Smooth muscle cell (in vitro differentiated cells): ENCODE measurements at regions not wholly inside any gene's neighbourhood (a gene's known extent, or its start where the extent isn't known, plus 50 kb on each side); places are given as distances from the start of the nearest gene placed in this dataset.

ENCODE experiments used
- DNase-seq: peaks from one replicate; lab custom pipeline; 2025; ENCODE audit not compliant: unreplicated experiment; lab: John Stamatoyannopoulos, UW
- H2AFZ ChIP-seq: fragments of 200-600 bp; sonication (generic); 2 replicates; pipeline ENCODE4 v1.6.0; 2016; ENCODE audit warnings: antibody characterized with exemption, low read depth, mild to moderate bottlenecking
- H3F3A ChIP-seq: fragments of 200-600 bp; sonication (generic); 2 replicates; pipeline ENCODE4 v1.6.0; 2017; ENCODE audit warnings: antibody characterized with exemption, low read depth
- H3K27ac ChIP-seq: fragments of 200-600 bp; sonication (generic); 2 replicates; pipeline ENCODE4 v1.5.1; 2016; ENCODE audit warnings: low read depth, mild to moderate bottlenecking
- H3K27me3 ChIP-seq: fragments of 200-600 bp; sonication (generic); 2 replicates; pipeline ENCODE4 v1.6.1; 2016; ENCODE audit warnings: low read depth, mild to moderate bottlenecking
- H3K36me3 ChIP-seq: fragments of 200-600 bp; sonication (generic); 2 replicates; pipeline ENCODE4 v1.5.1; 2016; ENCODE audit warnings: low read depth
- H3K4me1 ChIP-seq: fragments of 200-600 bp; sonication (generic); 2 replicates; pipeline ENCODE4 v1.5.1; 2016; ENCODE audit warnings: low read depth
- H3K4me2 ChIP-seq: fragments of 200-600 bp; sonication (generic); 2 replicates; pipeline ENCODE4 v1.6.0; 2016; ENCODE audit warnings: mild to moderate bottlenecking
- H3K4me3 ChIP-seq: fragments of 200-600 bp; sonication (generic); 2 replicates; pipeline ENCODE4 v1.5.1; 2016; ENCODE audit warnings: mild to moderate bottlenecking
- H3K79me2 ChIP-seq: fragments of 200-600 bp; sonication (generic); 2 replicates; pipeline ENCODE4 v1.6.0; 2016; ENCODE audit warnings: low read depth, mild to moderate bottlenecking
- H3K9ac ChIP-seq: fragments of 200-600 bp; sonication (generic); 2 replicates; pipeline ENCODE4 v1.6.0; 2016; ENCODE audit warnings: low read depth
- H3K9me3 ChIP-seq: fragments of 200-600 bp; sonication (generic); replicated peaks from 2 replicates; pipeline ENCODE4 v1.5.1; 2016; ENCODE audit warnings: low read depth
- H4K20me1 ChIP-seq: fragments of 200-600 bp; sonication (generic); 2 replicates; pipeline ENCODE4 v1.6.0; 2016; ENCODE audit warnings: low read depth
- CTCF ChIP-seq: fragments of 200-600 bp; sonication (generic); IDR thresholded peaks from 2 replicates; pipeline ENCODE4 v1.5.1; 2017; ENCODE audit warnings: borderline replicate concordance, mild to moderate bottlenecking, antibody characterized with exemption; ENCODE audit not compliant: insufficient read depth, poor library complexity, severe bottlenecking
- WGBS: methylation state at CpG from one replicate; pipeline ENCODE4 v1.1.7; 2016; ENCODE audit warnings: low lambda C conversion rate; 5-methylcytosine and 5-hydroxymethylcytosine counted together

- H3K27me3 ChIP-seq = peaks cover 7% of the 10 kb centered on the region
- H3K9ac ChIP-seq = no peak overlapping the region
- no peak overlapping the region for H2AFZ ChIP-seq
- H3K27ac ChIP-seq = no peak overlapping the region
- no peak for TF ChIP-seq CTCF
- DNase-seq = no peak
- 93% methylated on average over 2 of the region's 2 CpGs for WGBS
- H3F3A ChIP-seq = no peaks in the 10 kb centered on the region
- no peaks in the 10 kb centered on the region for H3K9me3 ChIP-seq
- H3K79me2 ChIP-seq = no peaks in the 10 kb centered on the region
- no peaks in the 10 kb centered on the region for H3K4me1 ChIP-seq
- no peaks in the 10 kb centered on the region for H4K20me1 ChIP-seq
- no peak overlapping the region for H3K4me3 ChIP-seq
- H3K36me3 ChIP-seq = no peaks in the 10 kb centered on the region
- H3K4me2 ChIP-seq = no peak overlapping the region
These were observed 1213.6 kb downstream of the VRK1 start for GRCh38 chr14:98010784-98011183.

- TF ChIP-seq CTCF = no peak
- Histone ChIP-seq H3K4me1 (no peaks in the 10 kb centered on the region), H3K4me2 (no peak overlapping the region), H3K79me2 (no peaks in the 10 kb centered on the region), H3K27me3 (peaks cover 7% of the 10 kb centered on the region), H3K9me3 (no peaks in the 10 kb centered on the region), H3K4me3 (no peak overlapping the region), H4K20me1 (no peaks in the 10 kb centered on the region), H3F3A (no peaks in the 10 kb centered on the region), H2AFZ (no peak overlapping the region), H3K9ac (no peak overlapping the region), H3K27ac (no peak overlapping the region), H3K36me3 (no peaks in the 10 kb centered on the region)
- DNase-seq = no peak
- 85% methylated on average over 3 of the region's 3 CpGs for WGBS
These were observed 1217.9 kb downstream of the VRK1 start for GRCh38 chr14:98014851-98015615.

- Histone ChIP-seq H2AFZ (no peak overlapping the region), H3K79me2 (no peaks in the 10 kb centered on the region), H3K4me3 (no peak overlapping the region), H3K9me3 (no peaks in the 10 kb centered on the region), H3K4me1 (no peaks in the 10 kb centered on the region), H3K27me3 (peaks cover 8% of the 10 kb centered on the region), H3F3A (no peaks in the 10 kb centered on the region), H4K20me1 (no peaks in the 10 kb centered on the region), H3K9ac (no peak overlapping the region), H3K27ac (no peak overlapping the region), H3K4me2 (no peak overlapping the region), H3K36me3 (no peaks in the 10 kb centered on the region)
- 46% methylated on average over 2 of the region's 2 CpGs for WGBS
- TF ChIP-seq CTCF = no peak
- DNase-seq = no peak
These were observed 1218.7 kb downstream of the VRK1 start for GRCh38 chr14:98015921-98016320.

- Histone ChIP-seq H4K20me1 (no peaks in the 10 kb centered on the region), H3K4me3 (no peak overlapping the region), H3K27me3 (peaks cover 8% of the 10 kb centered on the region), H3K4me2 (peak overlapping the region; percentile 8), H3K4me1 (no peaks in the 10 kb centered on the region), H3K27ac (no peak overlapping the region), H3K79me2 (no peaks in the 10 kb centered on the region), H2AFZ (no peak overlapping the region), H3F3A (no peaks in the 10 kb centered on the region), H3K9me3 (no peaks in the 10 kb centered on the region), H3K36me3 (no peaks in the 10 kb centered on the region), H3K9ac (no peak overlapping the region)
- no peak for DNase-seq
- 64% methylated on average over 2 of the region's 2 CpGs for WGBS
- TF ChIP-seq CTCF = no peak
These were observed 1221.4 kb downstream of the VRK1 start for GRCh38 chr14:98018628-98019027.
